GM12878 (cell line): ENCODE measurements at regions not wholly inside any gene's neighbourhood (a gene's known extent, or its start where the extent isn't known, plus 50 kb on each side); places are given as distances from the start of the nearest gene placed in this dataset.

Experiments used
- ATAC-seq: fragments of 200-7000 bp; cut with Tn5 transposase; 3 replicates; pipeline ENCODE4 v1.9.1; 2020; ENCODE audit warnings: mild to moderate bottlenecking, moderate library complexity
- BruUV-seq: library from RNA; stranded (reverse); fragments of 400-500 nt; replicated peaks from 2 replicates; lab custom pipeline; 2021; lab: Mats Ljungman, UMichigan
- CTCF ChIA-PET: fragments of 300-600 bp; sonication (Branson Sonifier 250); formaldehyde crosslinking; extraction: SDS; loops from one replicate; lab custom pipeline; 2021; ENCODE audit warnings: inconsistent platforms; lab: Yijun Ruan, JAX
- POLR2A ChIA-PET: fragments of 350-600 bp; formaldehyde crosslinking; extraction: SDS; loops from one replicate; lab custom pipeline; 2021; ENCODE audit warnings: inconsistent platforms; lab: Charles Lee
- RAD21 ChIA-PET: fragments of 300-600 bp; sonication (Branson Sonifier 250); formaldehyde crosslinking; loops from one replicate; lab custom pipeline; 2023; ENCODE audit warnings: antibody characterized with exemption; ENCODE audit not compliant: unreplicated experiment; lab: Charles Lee
- SMC1A ChIA-PET: fragments of 300-600 bp; sonication (Branson Sonifier 250); formaldehyde crosslinking; loops from one replicate; lab custom pipeline; 2023; ENCODE audit not compliant: unreplicated experiment, uncharacterized antibody; lab: Charles Lee
- DNase-seq: peaks from one replicate; pipeline ENCODE4 v3.0.0-alpha.2; 2011; ENCODE audit warnings: low read depth, low spot score
- FAIRE-seq: peaks from 3 replicates; lab custom pipeline; 2011; peaks lifted over from hg19 to GRCh38; lab: Jason Lieb, UNC
- H2AFZ ChIP-seq: 2 replicates; pipeline ENCODE4 v1.6.0; 2011; ENCODE audit warnings: low read depth, low read length, control low read depth; ENCODE audit not compliant: control insufficient read depth
- H3K27ac ChIP-seq: 2 replicates; pipeline ENCODE4 v1.5.1; 2011; ENCODE audit warnings: control low read depth; ENCODE audit not compliant: control insufficient read depth, insufficient read depth
- H3K27me3 ChIP-seq, 2 experiments: replicated peaks in 1 of 2; 2 replicates each; pipeline versions ENCODE4 v1.6.0 to v1.6.1; 2011; ENCODE audit warnings: low read length in 1 of 2; ENCODE audit not compliant: control insufficient read depth in 2 of 2, insufficient read depth in 2 of 2
- H3K36me3 ChIP-seq, 2 experiments: 2 replicates each; pipeline ENCODE4 v1.5.1; 2011; ENCODE audit warnings: low read length in 1 of 2; ENCODE audit not compliant: control insufficient read depth in 2 of 2, insufficient read depth in 2 of 2
- H3K4me1 ChIP-seq: 2 replicates; pipeline ENCODE4 v1.6.1; 2011; ENCODE audit warnings: mild to moderate bottlenecking, low read length, moderate library complexity, mixed read lengths; ENCODE audit not compliant: control insufficient read depth, insufficient read depth
- H3K4me2 ChIP-seq: 2 replicates; pipeline ENCODE4 v1.6.0; 2011; ENCODE audit warnings: control low read depth; ENCODE audit not compliant: control insufficient read depth, insufficient read depth
- H3K4me3 ChIP-seq: fragments of 200-600 bp; sonication (generic); 2 replicates; pipeline ENCODE4 v1.5.1; 2016
- H3K79me2 ChIP-seq: 2 replicates; pipeline ENCODE4 v1.6.0; 2011; ENCODE audit warnings: low read length; ENCODE audit not compliant: control insufficient read depth, insufficient read depth
- H3K9ac ChIP-seq: 2 replicates; pipeline ENCODE4 v1.8.0; 2011; ENCODE audit warnings: low read length, control low read depth, mixed read lengths; ENCODE audit not compliant: control insufficient read depth, insufficient read depth
- H3K9me3 ChIP-seq: replicated peaks from 3 replicates; pipeline ENCODE4 v1.5.1; 2011; ENCODE audit warnings: mild to moderate bottlenecking, low read length; ENCODE audit not compliant: control insufficient read depth, insufficient read depth
- H4K20me1 ChIP-seq: 2 replicates; pipeline ENCODE4 v1.6.0; 2011; ENCODE audit not compliant: control insufficient read depth, insufficient read depth
- CEBPB ChIP-seq, 2 experiments: fragments of 150-350 bp in 1 of 2; IDR thresholded peaks; 2 replicates each; pipeline ENCODE4 v1.6.1; 2012 to 2014; ENCODE audit warnings: low read depth in 2 of 2, low read length in 2 of 2, borderline replicate concordance in 1 of 2, inconsistent platforms in 1 of 2
- EP300 ChIP-seq, 2 experiments: fragments of 150-350 bp in 1 of 2; IDR thresholded peaks; 2 replicates each; pipeline ENCODE4 v1.6.1; 2011 to 2012; ENCODE audit warnings: low read depth in 2 of 2, low read length in 2 of 2, borderline replicate concordance in 1 of 2, improper control_type of control experiment in 1 of 2, inconsistent platforms in 1 of 2; ENCODE audit not compliant: control insufficient read depth in 1 of 2
- FOS ChIP-seq: IDR thresholded peaks from 3 replicates; pipeline ENCODE4 v1.6.1; 2011; ENCODE audit warnings: borderline replicate concordance; ENCODE audit not compliant: insufficient read length; ENCODE audit errors: extremely low read depth
- GABPA ChIP-seq: IDR thresholded peaks from 2 replicates; pipeline ENCODE4 v1.6.1; 2014; ENCODE audit warnings: antibody characterized with exemption, low read depth, mild to moderate bottlenecking, inconsistent platforms
- HDAC2 ChIP-seq: fragments of 200-600 bp; sonication (generic); IDR thresholded peaks from 2 replicates; pipeline ENCODE4 v1.6.1; 2017
- JUND ChIP-seq: IDR thresholded peaks from 2 replicates; pipeline ENCODE4 v1.6.1; 2012; ENCODE audit warnings: low read depth, mild to moderate bottlenecking, low read length, improper control_type of control experiment, moderate library complexity
- SIX5 ChIP-seq: IDR thresholded peaks from 2 replicates; pipeline ENCODE4 v1.6.1; 2011; ENCODE audit warnings: mild to moderate bottlenecking, low read depth, low read length, moderate library complexity; ENCODE audit not compliant: severe bottlenecking
- SREBF1 ChIP-seq: IDR thresholded peaks from 2 replicates; pipeline ENCODE4 v1.6.1; 2012; ENCODE audit warnings: mild to moderate bottlenecking, low read length
- SRF ChIP-seq, 2 experiments: IDR thresholded peaks; 2 replicates each; pipeline ENCODE4 v1.6.1; 2011; ENCODE audit warnings: low read depth in 2 of 2, low read length in 2 of 2, mild to moderate bottlenecking in 1 of 2, moderate library complexity in 1 of 2
- TCF3 ChIP-seq: IDR thresholded peaks from 2 replicates; pipeline ENCODE4 v1.6.1; 2012; ENCODE audit warnings: low read depth, mild to moderate bottlenecking, low read length, borderline replicate concordance; ENCODE audit not compliant: insufficient read depth
- ZSCAN29 ChIP-seq: fragments of 450-650 bp; IDR thresholded peaks from 2 replicates; pipeline ENCODE4 v1.6.1; 2017; ENCODE audit warnings: mild to moderate bottlenecking, moderate library complexity
- WGBS: methylation state at CpG from one replicate; pipeline ENCODE4 v1.1.6; 2016; ENCODE audit warnings: low lambda C conversion rate; ENCODE audit not compliant: insufficient replicate concordance, insufficient coverage; ENCODE audit errors: missing lambda C conversion rate; 5-methylcytosine and 5-hydroxymethylcytosine counted together
- in situ Hi-C: fragments of 300-500 bp; cut with MboI; formaldehyde crosslinking; loops from 9 replicates; pipeline ENCODE4 v1.14.3; 2018; ENCODE audit warnings: mixed read lengths
- intact Hi-C: fragments of 100-400 bp; cut with micrococcal nuclease; formaldehyde crosslinking; loops from one replicate; pipeline ENCODE4 v1.14.2; 2022; ENCODE audit not compliant: unreplicated experiment
- TF ChIP-seq, protein P1 (sequence below): fragments of 450-650 bp; IDR thresholded peaks from 2 replicates; pipeline ENCODE4 v1.6.1; 2017; ENCODE audit warnings: mild to moderate bottlenecking, low read depth, inconsistent platforms; ENCODE audit not compliant: poor library complexity, severe bottlenecking
- TF ChIP-seq, protein P2 (sequence below): IDR thresholded peaks from 2 replicates; pipeline ENCODE4 v1.6.1; 2012; ENCODE audit warnings: mild to moderate bottlenecking, low read depth, low read length

DNA sequence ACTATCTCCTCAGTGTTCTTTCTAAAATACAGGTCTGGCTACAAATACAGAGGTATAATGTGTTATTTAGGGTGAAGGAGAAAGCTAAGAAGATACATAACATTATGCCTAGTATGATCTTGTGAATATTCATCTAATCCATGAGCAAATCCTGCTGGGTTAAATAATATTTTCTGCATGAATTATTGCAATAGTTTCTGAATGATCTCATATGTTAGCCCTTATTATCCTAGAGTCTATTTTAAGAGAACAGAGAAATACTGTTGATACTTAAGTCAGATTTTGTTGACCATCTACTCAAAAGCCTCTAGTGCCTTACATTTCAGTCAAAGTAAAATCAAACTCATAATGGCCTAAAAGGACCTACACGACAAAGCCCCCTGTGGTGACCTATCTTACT lies 382.3 kb downstream of the FIGN start:
- ATAC-seq (no peak), DNase-seq (no peak), FAIRE-seq (no peak)
- ChIA-PET RAD21 (no interaction called here), CTCF (no interaction called here), POLR2A (no interaction called here), SMC1A (no interaction called here)
- intact Hi-C loops: no loop called here
- TF ChIP-seq CEBPB (IDR thresholded peaks at IDR 0.05; ENCODE audit: borderline replicate concordance in 1 of 2, low read depth in 2 of 2, low read length in 2 of 2): no peak
- no peak for TF ChIP-seq GABPA
- TF ChIP-seq, protein P1, sequence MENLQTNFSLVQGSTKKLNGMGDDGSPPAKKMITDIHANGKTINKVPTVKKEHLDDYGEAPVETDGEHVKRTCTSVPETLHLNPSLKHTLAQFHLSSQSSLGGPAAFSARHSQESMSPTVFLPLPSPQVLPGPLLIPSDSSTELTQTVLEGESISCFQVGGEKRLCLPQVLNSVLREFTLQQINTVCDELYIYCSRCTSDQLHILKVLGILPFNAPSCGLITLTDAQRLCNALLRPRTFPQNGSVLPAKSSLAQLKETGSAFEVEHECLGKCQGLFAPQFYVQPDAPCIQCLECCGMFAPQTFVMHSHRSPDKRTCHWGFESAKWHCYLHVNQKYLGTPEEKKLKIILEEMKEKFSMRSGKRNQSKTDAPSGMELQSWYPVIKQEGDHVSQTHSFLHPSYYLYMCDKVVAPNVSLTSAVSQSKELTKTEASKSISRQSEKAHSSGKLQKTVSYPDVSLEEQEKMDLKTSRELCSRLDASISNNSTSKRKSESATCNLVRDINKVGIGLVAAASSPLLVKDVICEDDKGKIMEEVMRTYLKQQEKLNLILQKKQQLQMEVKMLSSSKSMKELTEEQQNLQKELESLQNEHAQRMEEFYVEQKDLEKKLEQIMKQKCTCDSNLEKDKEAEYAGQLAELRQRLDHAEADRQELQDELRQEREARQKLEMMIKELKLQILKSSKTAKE: no peak
- TF ChIP-seq ZSCAN29: no peak
- TF ChIP-seq HDAC2: no peak
- H3K36me3 ChIP-seq: no peaks in the 10 kb centered on the region
- no peak overlapping the region for H3K4me2 ChIP-seq
- H3K9me3 ChIP-seq: no peaks in the 10 kb centered on the region
- no peak overlapping the region for H2AFZ ChIP-seq
- no peaks in the 10 kb centered on the region; a peak in 2 of 4 replicates for H3K27me3 ChIP-seq
- H3K27ac ChIP-seq: no peak overlapping the region
- H3K4me3 ChIP-seq: no peak overlapping the region
- in situ Hi-C loops: no loop called here
- no TSS peak for BruUV-seq
- WGBS: 26% methylated on average over 1 of the region's 1 CpG
- H4K20me1 ChIP-seq: no peaks in the 10 kb centered on the region
- no peak overlapping the region for H3K9ac ChIP-seq
- H3K79me2 ChIP-seq: no peaks in the 10 kb centered on the region
- H3K4me1 ChIP-seq: no peaks in the 10 kb centered on the region

GRCh38 chr2:163351966-163352365 lies 383.8 kb downstream of the FIGN start:
- CTCF ChIA-PET: interaction anchor here (0.6 kb wide), 1 partner anchor 80 kb away, joined by 3 read pairs; no protein-coding TSS in a partner anchor
- POLR2A ChIA-PET: no interaction called here
- RAD21 ChIA-PET: no interaction called here
- TF ChIP-seq FOS (no peak), SIX5 (no peak), JUND (no peak), TCF3 (no peak), SREBF1 (no peak), SRF (IDR thresholded peaks at IDR 0.05; ENCODE audit: low read depth in 2 of 2, low read length in 2 of 2) (no peak), EP300 (IDR thresholded peaks at IDR 0.05; ENCODE audit: borderline replicate concordance in 1 of 2, control insufficient read depth in 1 of 2, low read depth in 2 of 2, low read length in 2 of 2) (no peak)
- TF ChIP-seq, protein P2, sequence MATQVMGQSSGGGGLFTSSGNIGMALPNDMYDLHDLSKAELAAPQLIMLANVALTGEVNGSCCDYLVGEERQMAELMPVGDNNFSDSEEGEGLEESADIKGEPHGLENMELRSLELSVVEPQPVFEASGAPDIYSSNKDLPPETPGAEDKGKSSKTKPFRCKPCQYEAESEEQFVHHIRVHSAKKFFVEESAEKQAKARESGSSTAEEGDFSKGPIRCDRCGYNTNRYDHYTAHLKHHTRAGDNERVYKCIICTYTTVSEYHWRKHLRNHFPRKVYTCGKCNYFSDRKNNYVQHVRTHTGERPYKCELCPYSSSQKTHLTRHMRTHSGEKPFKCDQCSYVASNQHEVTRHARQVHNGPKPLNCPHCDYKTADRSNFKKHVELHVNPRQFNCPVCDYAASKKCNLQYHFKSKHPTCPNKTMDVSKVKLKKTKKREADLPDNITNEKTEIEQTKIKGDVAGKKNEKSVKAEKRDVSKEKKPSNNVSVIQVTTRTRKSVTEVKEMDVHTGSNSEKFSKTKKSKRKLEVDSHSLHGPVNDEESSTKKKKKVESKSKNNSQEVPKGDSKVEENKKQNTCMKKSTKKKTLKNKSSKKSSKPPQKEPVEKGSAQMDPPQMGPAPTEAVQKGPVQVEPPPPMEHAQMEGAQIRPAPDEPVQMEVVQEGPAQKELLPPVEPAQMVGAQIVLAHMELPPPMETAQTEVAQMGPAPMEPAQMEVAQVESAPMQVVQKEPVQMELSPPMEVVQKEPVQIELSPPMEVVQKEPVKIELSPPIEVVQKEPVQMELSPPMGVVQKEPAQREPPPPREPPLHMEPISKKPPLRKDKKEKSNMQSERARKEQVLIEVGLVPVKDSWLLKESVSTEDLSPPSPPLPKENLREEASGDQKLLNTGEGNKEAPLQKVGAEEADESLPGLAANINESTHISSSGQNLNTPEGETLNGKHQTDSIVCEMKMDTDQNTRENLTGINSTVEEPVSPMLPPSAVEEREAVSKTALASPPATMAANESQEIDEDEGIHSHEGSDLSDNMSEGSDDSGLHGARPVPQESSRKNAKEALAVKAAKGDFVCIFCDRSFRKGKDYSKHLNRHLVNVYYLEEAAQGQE: no peak

More at GRCh38 chr2:163351966-163352365, 383.8 kb downstream of the FIGN start:
- H3K9ac ChIP-seq: no peak overlapping the region
- no peaks in the 10 kb centered on the region for H4K20me1 ChIP-seq
- FAIRE-seq (no peak), ATAC-seq (no peak), DNase-seq (no peak)
- WGBS: 13% methylated on average over 2 of the region's 2 CpGs
- no peak overlapping the region for H3K27ac ChIP-seq
- no peak overlapping the region for H3K4me3 ChIP-seq
- SMC1A ChIA-PET: interaction anchor here (0.5 kb wide), 1 partner anchor 193 kb away, joined by 3 read pairs; no protein-coding TSS in a partner anchor
- no TSS peak for BruUV-seq
- intact Hi-C loops (no loop called here), in situ Hi-C loops (no loop called here)
- H3K4me2 ChIP-seq: no peak overlapping the region
- no peaks in the 10 kb centered on the region for H3K79me2 ChIP-seq
- H2AFZ ChIP-seq: no peak overlapping the region
- H3K36me3 ChIP-seq: no peaks in the 10 kb centered on the region
- H3K27me3 ChIP-seq: no peaks in the 10 kb centered on the region; a peak in 2 of 4 replicates
- H3K4me1 ChIP-seq: no peaks in the 10 kb centered on the region
- no peaks in the 10 kb centered on the region for H3K9me3 ChIP-seq
